Nephron (organoid): ENCODE measurements at regions not wholly inside any gene's neighbourhood (a gene's known extent, or its start where the extent isn't known, plus 50 kb on each side); places are given as distances from the start of the nearest gene placed in this dataset.
A peak's percentile ranks its signal among the peaks of the same experiment; 100 is the strongest.

Experiments
- H3K27ac Mint-ChIP-seq, 3 experiments: 2 replicates each; pipeline ENCODE4 v1.8.0; 2020; ENCODE audit warnings: mixed read lengths in 3 of 3, mild to moderate bottlenecking in 2 of 3, moderate library complexity in 1 of 3
- H3K27me3 Mint-ChIP-seq: 2 replicates; pipeline ENCODE4 v1.8.0; 2021; ENCODE audit warnings: low read depth, mild to moderate bottlenecking, moderate library complexity, mixed read lengths
- H3K36me3 Mint-ChIP-seq: 2 replicates; pipeline ENCODE4 v1.8.0; 2020; ENCODE audit warnings: low read depth, mixed read lengths
- H3K4me1 Mint-ChIP-seq: 2 replicates; pipeline ENCODE4 v1.8.0; 2020; ENCODE audit warnings: mixed read lengths
- H3K4me3 Mint-ChIP-seq, 3 experiments: 2 replicates each; pipeline ENCODE4 v1.8.0; 2020; ENCODE audit warnings: mild to moderate bottlenecking in 3 of 3, mixed read lengths in 3 of 3, moderate library complexity in 2 of 3
- H3K9me3 Mint-ChIP-seq: 2 replicates; pipeline ENCODE4 v1.8.0; 2020; ENCODE audit warnings: mixed read lengths
- CTCF ChIP-seq, 3 experiments: fragments of 200-600 bp; sonication (generic); IDR thresholded peaks; one replicate each; pipeline ENCODE4 v1.5.0; 2021; ENCODE audit warnings: antibody characterized with exemption in 3 of 3; ENCODE audit not compliant: unreplicated experiment in 3 of 3

DNA sequence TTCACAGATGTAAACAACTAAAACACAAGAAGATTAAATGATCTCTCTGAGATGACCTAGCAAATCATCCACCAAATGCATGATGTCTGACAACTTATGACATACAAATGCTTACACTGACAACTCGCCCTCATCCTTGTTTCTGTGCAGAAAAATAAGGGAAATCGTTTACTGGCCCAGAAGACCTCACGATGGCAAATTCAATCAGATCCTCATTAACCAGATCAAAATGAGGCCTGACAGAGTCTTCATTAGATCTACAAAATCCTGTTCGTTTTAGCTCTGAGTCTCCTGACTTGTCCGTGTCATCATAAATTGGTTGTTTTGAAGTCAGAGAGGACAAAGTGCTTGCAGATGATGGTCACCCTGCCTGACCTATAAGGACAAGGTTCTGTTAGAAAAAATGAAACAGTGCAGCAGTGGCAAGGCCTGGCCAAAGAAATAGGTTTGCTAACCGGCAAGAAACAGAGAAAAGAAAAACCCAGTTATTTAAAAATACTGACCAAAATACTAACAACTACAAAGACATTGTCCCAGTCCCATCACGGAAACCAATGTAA, 109.5 kb downstream of the BTG1 start:
- Mint-ChIP-seq H3K4me1 (peaks cover 33% of the 10 kb centered on the region), H3K9me3 (no peaks in the 10 kb centered on the region), H3K27me3 (no peaks in the 10 kb centered on the region), H3K4me3 (no peak overlapping the region), H3K36me3 (no peaks in the 10 kb centered on the region), H3K27ac (no peak overlapping the region)
- TF ChIP-seq CTCF (IDR thresholded peaks at IDR 0.05; ENCODE audit: unreplicated experiment in 3 of 3), result no peak

- TF ChIP-seq CTCF (IDR thresholded peaks at IDR 0.05; ENCODE audit: unreplicated experiment in 3 of 3), result no peak
- peaks cover 33% of the 10 kb centered on the region for H3K4me1 Mint-ChIP-seq
- H3K36me3 Mint-ChIP-seq, result no peaks in the 10 kb centered on the region
- no peaks in the 10 kb centered on the region for H3K9me3 Mint-ChIP-seq
- H3K27ac Mint-ChIP-seq, result no peak overlapping the region
- no peaks in the 10 kb centered on the region for H3K27me3 Mint-ChIP-seq
- H3K4me3 Mint-ChIP-seq, result no peak overlapping the region
Measured at GRCh38 chr12:92035477-92035876, 110.2 kb downstream of the BTG1 start.

DNA sequence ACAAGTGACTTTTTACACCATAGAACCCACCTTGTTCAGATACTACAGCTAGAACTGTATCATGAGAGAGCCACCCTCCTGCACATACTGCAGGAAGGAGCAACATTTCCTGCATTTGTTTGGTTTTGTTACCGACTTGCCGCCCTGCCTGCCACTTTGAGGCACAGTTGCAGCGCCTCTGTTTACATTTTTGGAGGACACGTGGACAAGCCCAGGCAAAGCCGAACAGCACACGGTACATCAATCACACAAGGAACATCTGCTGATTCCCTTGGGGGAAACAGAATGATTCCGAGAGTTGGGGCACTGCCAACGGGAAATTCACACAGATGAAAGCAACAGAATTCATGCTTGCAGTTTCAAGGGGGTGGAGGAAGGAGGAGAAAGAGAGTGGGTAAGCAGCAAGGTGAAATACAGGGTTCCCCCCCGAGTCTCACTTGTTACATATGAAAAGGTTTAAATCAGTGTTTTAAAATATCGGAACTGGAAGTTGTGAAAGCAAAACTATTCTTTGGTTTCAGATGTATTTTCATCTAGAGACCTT, 110.7 kb downstream of the BTG1 start:
- H3K9me3 Mint-ChIP-seq, result no peaks in the 10 kb centered on the region
- H3K36me3 Mint-ChIP-seq, result no peaks in the 10 kb centered on the region
- no peaks in the 10 kb centered on the region for H3K27me3 Mint-ChIP-seq
- no peak for TF ChIP-seq CTCF (IDR thresholded peaks at IDR 0.05; ENCODE audit: unreplicated experiment in 3 of 3)
- peak overlapping the region; percentile 17 to 59 (median 58) for H3K4me3 Mint-ChIP-seq
- H3K27ac Mint-ChIP-seq, result peak overlapping the region; percentile 6 to 62 (median 25)
- peaks cover 34% of the 10 kb centered on the region for H3K4me1 Mint-ChIP-seq

- no peaks in the 10 kb centered on the region for H3K36me3 Mint-ChIP-seq
- no peak overlapping the region for H3K27ac Mint-ChIP-seq
- H3K27me3 Mint-ChIP-seq, result no peaks in the 10 kb centered on the region
- H3K4me3 Mint-ChIP-seq, result no peak overlapping the region
- no peak for TF ChIP-seq CTCF (IDR thresholded peaks at IDR 0.05; ENCODE audit: unreplicated experiment in 3 of 3)
- H3K9me3 Mint-ChIP-seq, result no peaks in the 10 kb centered on the region
- peaks cover 41% of the 10 kb centered on the region for H3K4me1 Mint-ChIP-seq
Measured at GRCh38 chr12:92034083-92034482, 111.6 kb downstream of the BTG1 start.

GRCh38 chr12:92032965-92033364, 112.7 kb downstream of the BTG1 start:
- Mint-ChIP-seq H3K9me3 (no peaks in the 10 kb centered on the region), H3K36me3 (no peaks in the 10 kb centered on the region), H3K4me1 (peaks cover 50% of the 10 kb centered on the region), H3K4me3 (no peak overlapping the region), H3K27ac (no peak overlapping the region), H3K27me3 (no peaks in the 10 kb centered on the region)
- no peak for TF ChIP-seq CTCF (IDR thresholded peaks at IDR 0.05; ENCODE audit: unreplicated experiment in 3 of 3)

GRCh38 chr12:92032101-92032500, 113.5 kb downstream of the BTG1 start:
- TF ChIP-seq CTCF (IDR thresholded peaks at IDR 0.05; ENCODE audit: unreplicated experiment in 3 of 3), result no peak
- Mint-ChIP-seq H3K4me3 (no peak overlapping the region), H3K27ac (no peak overlapping the region), H3K9me3 (no peaks in the 10 kb centered on the region), H3K36me3 (no peaks in the 10 kb centered on the region), H3K27me3 (no peaks in the 10 kb centered on the region), H3K4me1 (peaks cover 50% of the 10 kb centered on the region)
